ENCODE measurements at regions not wholly inside any gene's neighbourhood (a gene's known extent, or its start where the extent isn't known, plus 50 kb on each side); places are given as distances from the start of the nearest gene placed in this dataset.

DNA sequence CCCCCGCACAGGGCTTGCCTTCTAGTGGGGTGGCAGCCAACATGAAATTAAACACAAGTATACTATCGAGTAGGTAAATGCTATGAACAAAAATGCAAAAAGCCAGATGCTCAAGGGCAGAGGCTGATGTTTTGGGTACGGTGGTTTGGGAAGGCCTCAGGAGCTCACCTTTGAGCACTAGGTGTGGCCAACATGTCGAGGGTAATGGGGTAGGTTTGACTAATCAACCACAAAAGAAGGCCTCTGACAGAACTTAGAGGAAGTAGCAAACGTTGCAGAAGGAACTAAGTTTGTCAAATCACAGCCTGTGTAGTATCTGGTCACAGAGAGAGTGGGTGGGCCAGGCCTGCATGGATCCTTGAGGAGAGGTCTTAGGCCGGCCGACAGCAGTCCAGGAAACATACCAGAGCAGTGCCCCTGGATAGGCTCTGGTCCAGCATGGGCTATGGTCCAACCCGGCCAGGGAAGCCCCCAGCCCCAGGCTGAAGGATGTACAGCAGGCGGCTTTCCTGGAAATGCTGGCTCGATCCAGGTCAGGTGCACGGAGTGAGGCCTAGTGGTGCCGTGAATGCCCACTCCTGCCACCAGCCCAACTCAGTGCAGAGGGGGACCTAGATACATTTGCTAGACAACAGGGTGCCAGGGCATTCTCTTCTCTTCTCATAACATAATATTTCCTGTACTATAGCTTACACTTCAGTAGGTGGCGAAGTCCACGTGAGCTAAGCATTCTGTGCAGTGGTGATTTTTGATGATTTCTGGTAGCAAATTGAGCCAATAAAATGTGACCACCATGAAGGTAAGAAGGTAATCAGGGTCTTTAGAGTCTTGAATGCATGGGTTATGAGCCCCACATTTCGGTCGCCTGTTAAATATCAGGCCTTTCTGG, 56.3 kb upstream of the CD93 start (continued):
- TF ChIP-seq, protein P1, sequence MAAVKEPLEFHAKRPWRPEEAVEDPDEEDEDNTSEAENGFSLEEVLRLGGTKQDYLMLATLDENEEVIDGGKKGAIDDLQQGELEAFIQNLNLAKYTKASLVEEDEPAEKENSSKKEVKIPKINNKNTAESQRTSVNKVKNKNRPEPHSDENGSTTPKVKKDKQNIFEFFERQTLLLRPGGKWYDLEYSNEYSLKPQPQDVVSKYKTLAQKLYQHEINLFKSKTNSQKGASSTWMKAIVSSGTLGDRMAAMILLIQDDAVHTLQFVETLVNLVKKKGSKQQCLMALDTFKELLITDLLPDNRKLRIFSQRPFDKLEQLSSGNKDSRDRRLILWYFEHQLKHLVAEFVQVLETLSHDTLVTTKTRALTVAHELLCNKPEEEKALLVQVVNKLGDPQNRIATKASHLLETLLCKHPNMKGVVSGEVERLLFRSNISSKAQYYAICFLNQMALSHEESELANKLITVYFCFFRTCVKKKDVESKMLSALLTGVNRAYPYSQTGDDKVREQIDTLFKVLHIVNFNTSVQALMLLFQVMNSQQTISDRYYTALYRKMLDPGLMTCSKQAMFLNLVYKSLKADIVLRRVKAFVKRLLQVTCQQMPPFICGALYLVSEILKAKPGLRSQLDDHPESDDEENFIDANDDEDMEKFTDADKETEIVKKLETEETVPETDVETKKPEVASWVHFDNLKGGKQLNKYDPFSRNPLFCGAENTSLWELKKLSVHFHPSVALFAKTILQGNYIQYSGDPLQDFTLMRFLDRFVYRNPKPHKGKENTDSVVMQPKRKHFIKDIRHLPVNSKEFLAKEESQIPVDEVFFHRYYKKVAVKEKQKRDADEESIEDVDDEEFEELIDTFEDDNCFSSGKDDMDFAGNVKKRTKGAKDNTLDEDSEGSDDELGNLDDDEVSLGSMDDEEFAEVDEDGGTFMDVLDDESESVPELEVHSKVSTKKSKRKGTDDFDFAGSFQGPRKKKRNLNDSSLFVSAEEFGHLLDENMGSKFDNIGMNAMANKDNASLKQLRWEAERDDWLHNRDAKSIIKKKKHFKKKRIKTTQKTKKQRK (IDR thresholded peaks at IDR 0.05; ENCODE audit: low read depth, low read length): no peak
- TF ChIP-seq HCFC1 (IDR thresholded peaks at IDR 0.05; ENCODE audit: low read length): no peak
- TF ChIP-seq POLR2AphosphoS2 (IDR thresholded peaks at IDR 0.05; ENCODE audit: low read depth, low read length): no peak
- TF ChIP-seq MLLT1 (IDR thresholded peaks at IDR 0.05): no peak
- TF ChIP-seq TAF1 (IDR thresholded peaks at IDR 0.05; ENCODE audit: borderline replicate concordance, low read depth, low read length): no peak
- TF ChIP-seq MXI1 (IDR thresholded peaks at IDR 0.05; ENCODE audit: low read depth, low read length): no peak
- no peak for TF ChIP-seq CHD4 (IDR thresholded peaks at IDR 0.05)
- no peak for TF ChIP-seq STAT1 (conservative IDR thresholded peaks at IDR 0.05)
- TF ChIP-seq GABPA (IDR thresholded peaks at IDR 0.05; ENCODE audit: low read depth): no peak; the same call in 1 of the 2 replicates
- TF ChIP-seq RAD21 (IDR thresholded peaks at IDR 0.05; ENCODE audit: insufficient read depth, low read depth, low read length): no peak
- TF ChIP-seq RCOR1 (conservative IDR thresholded peaks at IDR 0.05; ENCODE audit: low read depth, low read length): no peak
- no peak for TF ChIP-seq E4F1 (IDR thresholded peaks at IDR 0.05; ENCODE audit: borderline replicate concordance, partially characterized antibody)
- TF ChIP-seq, protein P2, sequence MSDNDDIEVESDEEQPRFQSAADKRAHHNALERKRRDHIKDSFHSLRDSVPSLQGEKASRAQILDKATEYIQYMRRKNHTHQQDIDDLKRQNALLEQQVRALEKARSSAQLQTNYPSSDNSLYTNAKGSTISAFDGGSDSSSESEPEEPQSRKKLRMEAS (IDR thresholded peaks at IDR 0.05; ENCODE audit: low read depth, low read length): no peak
- TF ChIP-seq SREBF1 (IDR thresholded peaks at IDR 0.05; ENCODE audit: low read length): no peak
- TF ChIP-seq STAT3 (IDR thresholded peaks at IDR 0.05; ENCODE audit: low read depth, low read length): no peak
- TF ChIP-seq CHD2 (IDR thresholded peaks at IDR 0.05; ENCODE audit: borderline replicate concordance, low read depth, low read length): no peak
- TF ChIP-seq KDM1A (IDR thresholded peaks at IDR 0.05; ENCODE audit: borderline replicate concordance): no peak
- no peak for TF ChIP-seq KAT2A (conservative IDR thresholded peaks at IDR 0.05; ENCODE audit: control insufficient read depth, low read depth, low read length)
- no peak for TF ChIP-seq ATF3 (IDR thresholded peaks at IDR 0.05; ENCODE audit: borderline replicate concordance, extremely low read depth, low read depth, low read length)
- TF ChIP-seq MTA2 (IDR thresholded peaks at IDR 0.05; ENCODE audit: low read depth): peak; percentile 76
- TF ChIP-seq CEBPB (IDR thresholded peaks at IDR 0.05; ENCODE audit: borderline replicate concordance in 1 of 2, low read depth in 2 of 2, low read length in 2 of 2): no peak
- TF ChIP-seq POLR2AphosphoS5 (IDR thresholded peaks at IDR 0.05; ENCODE audit: low read length): no peak
- no peak for TF ChIP-seq TBL1XR1 (IDR thresholded peaks at IDR 0.05; ENCODE audit: low read depth, low read length)
- TF ChIP-seq FOXK2 (IDR thresholded peaks at IDR 0.05): no peak

All from GM12878 (cell line).